CD14-positive monocyte (primary cell): ENCODE measurements at regions not wholly inside any gene's neighbourhood (a gene's known extent, or its start where the extent isn't known, plus 50 kb on each side); places are given as distances from the start of the nearest gene placed in this dataset.

Source experiments
- DNase-seq, 3 donors: peaks; one replicate each; pipeline ENCODE4 v3.0.0-alpha.2; 2011 to 2022
- H2AFZ ChIP-seq: 2 replicates; pipeline ENCODE4 v1.6.0; 2012; ENCODE audit warnings: mild to moderate bottlenecking, low read depth, low read length, inconsistent platforms; ENCODE audit not compliant: insufficient read depth, poor library complexity, severe bottlenecking
- H3K27ac ChIP-seq, 2 donors: 1 replicate in 1 of 2; 2 replicates in 1 of 2; pipeline ENCODE4 v1.5.1; 2012 to 2013; ENCODE audit warnings: low read length in 2 of 2, control low read depth in 1 of 2, inconsistent platforms in 1 of 2, low read depth in 1 of 2, mild to moderate bottlenecking in 1 of 2
- H3K27me3 ChIP-seq, 2 donors: one replicate each; pipeline versions ENCODE4 v1.6.0 to v1.6.1; 2011 to 2013; ENCODE audit warnings: low read length in 2 of 2; ENCODE audit not compliant: control insufficient read depth in 2 of 2, insufficient read depth in 2 of 2
- H3K36me3 ChIP-seq, 2 donors: replicated peaks in 1 of 2; 1 replicate in 1 of 2; 2 replicates in 1 of 2; pipeline versions ENCODE4 v1.5.1 to v1.6.1; 2012 to 2013; ENCODE audit warnings: low read length in 2 of 2, control low read depth in 1 of 2, inconsistent platforms in 1 of 2, mild to moderate bottlenecking in 1 of 2; ENCODE audit not compliant: insufficient read depth in 2 of 2, control insufficient read depth in 1 of 2
- H3K4me1 ChIP-seq, 2 donors: 1 replicate in 1 of 2; 2 replicates in 1 of 2; pipeline versions ENCODE4 v1.5.1 to v1.6.1; 2012 to 2013; ENCODE audit warnings: low read length in 2 of 2, control low read depth in 1 of 2, inconsistent platforms in 1 of 2, mild to moderate bottlenecking in 1 of 2, moderate library complexity in 1 of 2; ENCODE audit not compliant: insufficient read depth in 2 of 2, control insufficient read depth in 1 of 2
- H3K4me2 ChIP-seq: replicated peaks from 2 replicates; pipeline ENCODE3; 2012; ENCODE audit warnings: low read length, moderate library complexity, mild to moderate bottlenecking; ENCODE audit not compliant: poor library complexity, severe bottlenecking; ENCODE audit errors: extremely low read depth
- H3K4me3 ChIP-seq, 3 experiments: fragments of 200-600 bp in 1 of 3; sonication (generic) in 1 of 3; replicated peaks in 1 of 3; 1 replicate in 2 of 3; 2 replicates in 1 of 3; pipeline ENCODE4 v1.5.1; 2011 to 2013; ENCODE audit warnings: low read length in 3 of 3, mild to moderate bottlenecking in 3 of 3, control low read depth in 2 of 3, low read depth in 2 of 3, inconsistent platforms in 1 of 3, moderate library complexity in 1 of 3
- H3K79me2 ChIP-seq: 2 replicates; pipeline ENCODE4 v1.6.0; 2012; ENCODE audit warnings: mild to moderate bottlenecking, control low read depth, inconsistent platforms, low read length, moderate library complexity; ENCODE audit not compliant: insufficient read depth
- H3K9ac ChIP-seq: 2 replicates; pipeline ENCODE4 v1.6.0; 2017; ENCODE audit warnings: low read length, mild to moderate bottlenecking; ENCODE audit not compliant: insufficient read depth, poor library complexity, severe bottlenecking
- H3K9me3 ChIP-seq, 2 donors: replicated peaks in 1 of 2; 1 replicate in 1 of 2; 2 replicates in 1 of 2; pipeline versions ENCODE4 v1.5.1 to v1.6.1; 2012 to 2013; ENCODE audit warnings: low read length in 2 of 2, control low read depth in 1 of 2; ENCODE audit not compliant: control insufficient read depth in 1 of 2, insufficient read depth in 1 of 2
- H4K20me1 ChIP-seq: 2 replicates; pipeline ENCODE4 v1.6.0; 2012; ENCODE audit warnings: mild to moderate bottlenecking, low read length, control low read depth, moderate library complexity; ENCODE audit not compliant: insufficient read depth
- H3K27ac Mint-ChIP-seq, 7 donors: one replicate each; pipeline ENCODE4 v1.8.0; 2020; ENCODE audit warnings: mild to moderate bottlenecking in 7 of 7, mixed read lengths in 7 of 7, moderate library complexity in 6 of 7, inconsistent platforms in 2 of 7
- H3K27me3 Mint-ChIP-seq, 3 donors: one replicate each; pipeline ENCODE4 v1.8.0; 2021 to 2022; ENCODE audit warnings: low read depth in 3 of 3, mild to moderate bottlenecking in 3 of 3, mixed read lengths in 3 of 3, moderate library complexity in 3 of 3, inconsistent platforms in 1 of 3
- H3K36me3 Mint-ChIP-seq, 2 donors: one replicate each; pipeline ENCODE4 v1.8.0; 2020; ENCODE audit warnings: mixed read lengths in 2 of 2, inconsistent platforms in 1 of 2, mild to moderate bottlenecking in 1 of 2
- H3K4me1 Mint-ChIP-seq: one replicate; pipeline ENCODE4 v1.8.0; 2020; ENCODE audit warnings: mild to moderate bottlenecking, mixed read lengths
- H3K4me3 Mint-ChIP-seq, 2 donors: one replicate each; pipeline ENCODE4 v1.8.0; 2020; ENCODE audit warnings: mild to moderate bottlenecking in 2 of 2, mixed read lengths in 2 of 2, moderate library complexity in 1 of 2
- H3K9me3 Mint-ChIP-seq, 7 donors: one replicate each; pipeline ENCODE4 v1.8.0; 2020 to 2022; ENCODE audit warnings: mixed read lengths in 7 of 7, mild to moderate bottlenecking in 6 of 7, moderate library complexity in 6 of 7, inconsistent platforms in 2 of 7
- WGBS: methylation state at CpG from one replicate; pipeline ENCODE4 v1.1.5; 2013; ENCODE audit warnings: missing lambda C conversion rate; ENCODE audit not compliant: insufficient coverage; 5-methylcytosine and 5-hydroxymethylcytosine counted together
- intact Hi-C, 2 donors: fragments of 100-400 bp; cut with micrococcal nuclease; formaldehyde crosslinking; loops; one replicate each; pipeline versions ENCODE4 v1.15.0 to v1.15.1; 2023
- TF ChIP-seq, protein P1 (sequence below): fragments of 200-600 bp; IDR thresholded peaks from one replicate; pipeline ENCODE4 v1.8.0; 2022; ENCODE audit warnings: antibody characterized with exemption, mild to moderate bottlenecking

DNA sequence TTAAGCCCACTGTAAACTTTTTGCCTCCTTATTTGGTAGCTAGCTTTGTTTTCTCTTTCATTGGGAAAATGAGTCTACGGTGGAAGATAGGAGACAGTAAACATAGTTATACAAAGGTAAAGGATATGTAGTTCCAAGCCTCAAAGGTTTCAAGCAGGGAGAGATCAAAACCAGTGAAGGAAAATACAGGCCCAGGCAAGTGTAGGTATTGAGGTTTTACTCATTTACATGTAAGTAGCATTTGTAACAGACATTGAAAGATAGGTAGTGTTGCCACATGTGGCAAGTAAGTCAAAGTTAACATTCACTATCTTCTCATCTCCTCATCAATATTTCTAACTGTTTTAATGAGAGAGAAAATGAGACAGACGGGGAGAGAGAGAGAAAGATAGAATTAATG is 136.5 kb downstream of the RTL3 start:
- Histone ChIP-seq H3K79me2 (no peaks in the 10 kb centered on the region), H3K9me3 (no peaks in the 10 kb centered on the region), H4K20me1 (no peaks in the 10 kb centered on the region), H3K4me2 (no peak overlapping the region), H3K4me3 (no peak overlapping the region), H3K27me3 (no peaks in the 10 kb centered on the region), H3K9ac (no peak overlapping the region), H3K4me1 (no peaks in the 10 kb centered on the region), H3K27ac (no peak overlapping the region), H2AFZ (no peak overlapping the region), H3K36me3 (no peaks in the 10 kb centered on the region)
- no peaks in the 10 kb centered on the region for H3K36me3 Mint-ChIP-seq
- intact Hi-C loops, result no loop called here
- TF ChIP-seq, protein P1, sequence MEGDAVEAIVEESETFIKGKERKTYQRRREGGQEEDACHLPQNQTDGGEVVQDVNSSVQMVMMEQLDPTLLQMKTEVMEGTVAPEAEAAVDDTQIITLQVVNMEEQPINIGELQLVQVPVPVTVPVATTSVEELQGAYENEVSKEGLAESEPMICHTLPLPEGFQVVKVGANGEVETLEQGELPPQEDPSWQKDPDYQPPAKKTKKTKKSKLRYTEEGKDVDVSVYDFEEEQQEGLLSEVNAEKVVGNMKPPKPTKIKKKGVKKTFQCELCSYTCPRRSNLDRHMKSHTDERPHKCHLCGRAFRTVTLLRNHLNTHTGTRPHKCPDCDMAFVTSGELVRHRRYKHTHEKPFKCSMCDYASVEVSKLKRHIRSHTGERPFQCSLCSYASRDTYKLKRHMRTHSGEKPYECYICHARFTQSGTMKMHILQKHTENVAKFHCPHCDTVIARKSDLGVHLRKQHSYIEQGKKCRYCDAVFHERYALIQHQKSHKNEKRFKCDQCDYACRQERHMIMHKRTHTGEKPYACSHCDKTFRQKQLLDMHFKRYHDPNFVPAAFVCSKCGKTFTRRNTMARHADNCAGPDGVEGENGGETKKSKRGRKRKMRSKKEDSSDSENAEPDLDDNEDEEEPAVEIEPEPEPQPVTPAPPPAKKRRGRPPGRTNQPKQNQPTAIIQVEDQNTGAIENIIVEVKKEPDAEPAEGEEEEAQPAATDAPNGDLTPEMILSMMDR, result no peak
- H3K4me1 Mint-ChIP-seq, result no peaks in the 10 kb centered on the region
- DNase-seq, result no peak
- H3K27me3 Mint-ChIP-seq, result peaks cover 1 to 4% (median 2%) of the 10 kb centered on the region in 3 donors
- H3K27ac Mint-ChIP-seq, result no peak overlapping the region
- WGBS, result no CpG with 5 or more reads among the region's 2 CpGs
- no peak overlapping the region for H3K4me3 Mint-ChIP-seq
- peaks cover 0 to 4% (median 0%) of the 10 kb centered on the region in 7 donors for H3K9me3 Mint-ChIP-seq

DNA sequence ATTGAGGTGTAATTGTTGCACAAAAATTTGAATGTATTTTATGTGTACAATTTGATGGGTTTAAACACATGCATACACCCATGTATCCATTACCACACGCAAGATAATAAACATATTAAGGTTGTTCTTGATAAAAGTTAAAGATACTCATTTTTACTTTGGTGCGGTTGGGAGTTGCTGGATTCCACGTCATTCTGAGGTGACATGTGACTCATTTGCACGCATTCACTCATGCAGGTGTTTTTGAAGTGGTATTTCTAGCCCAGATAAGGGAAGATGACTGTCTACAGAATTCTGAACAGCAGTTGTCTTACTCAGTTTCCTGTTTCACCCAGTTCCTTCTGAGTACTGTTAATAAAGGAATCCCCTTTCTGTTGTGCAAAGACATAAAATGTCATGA is 142.0 kb downstream of the RTL3 start:
- Mint-ChIP-seq H3K27ac (no peak overlapping the region), H3K4me1 (no peaks in the 10 kb centered on the region), H3K4me3 (no peak overlapping the region), H3K27me3 (peaks cover 0 to 4% (median 1%) of the 10 kb centered on the region in 3 donors), H3K9me3 (peaks cover 0 to 4% (median 0%) of the 10 kb centered on the region in 7 donors), H3K36me3 (no peaks in the 10 kb centered on the region)
- Histone ChIP-seq H3K27me3 (no peaks in the 10 kb centered on the region), H3K79me2 (no peaks in the 10 kb centered on the region), H3K9me3 (no peaks in the 10 kb centered on the region), H3K36me3 (no peaks in the 10 kb centered on the region), H3K27ac (no peak overlapping the region), H3K4me3 (no peak overlapping the region), H2AFZ (no peak overlapping the region), H3K9ac (no peak overlapping the region), H3K4me1 (no peaks in the 10 kb centered on the region), H3K4me2 (no peak overlapping the region), H4K20me1 (no peaks in the 10 kb centered on the region)
- peak in 1 of 3 donors; percentile 1 for DNase-seq
- intact Hi-C loops, result no loop called here
- TF ChIP-seq, protein P1, result no peak
- WGBS, result 0% methylated on average over 2 of the region's 4 CpGs
